ENCODE measurements at regions not wholly inside any gene's neighbourhood (a gene's known extent, or its start where the extent isn't known, plus 50 kb on each side); places are given as distances from the start of the nearest gene placed in this dataset.

GRCh38 chr12:43277651-43278540, 274.1 kb downstream of the ADAMTS20 start:
- Histone ChIP-seq H3K36me3 (ENCODE audit: control insufficient read depth in 2 of 2, extremely low read depth in 1 of 2, insufficient read depth in 2 of 2, low read length in 2 of 2) (no peaks in the 10 kb centered on the region), H4K20me1 (replicated peaks; ENCODE audit: control insufficient read depth, extremely low read depth, insufficient read depth, low read length) (no peaks in the 10 kb centered on the region), H3K27me3 (ENCODE audit: control insufficient read depth in 2 of 2, insufficient read depth in 2 of 2, low read length in 2 of 2) (no peaks in the 10 kb centered on the region), H3K27ac (ENCODE audit: insufficient read depth, low read depth, low read length) (peak overlapping the region; percentile 70), H3K9me3 (replicated peaks; ENCODE audit: control insufficient read depth, insufficient read depth, low read length) (no peaks in the 10 kb centered on the region), H3K4me3 (replicated peaks in 1 of 3; ENCODE audit: insufficient read depth in 1 of 3, low read depth in 1 of 3, low read length in 3 of 3) (no peak overlapping the region), H3K79me2 (ENCODE audit: control insufficient read depth, insufficient read depth, low read length) (no peaks in the 10 kb centered on the region), H3K4me2 (ENCODE audit: insufficient read depth, low read length) (peak overlapping the region; percentile 68), H3K9ac (replicated peaks; ENCODE audit: extremely low read depth, insufficient read depth, low read length) (peak overlapping the region; percentile 49), H2AFZ (ENCODE audit: low read depth, low read length) (peak overlapping the region; percentile 59), H3K9me1 (replicated peaks; ENCODE audit: control insufficient read depth, extremely low read depth, insufficient read depth, low read length) (no peaks in the 10 kb centered on the region), H3K4me1 (ENCODE audit: control insufficient read depth, extremely low read depth, insufficient read depth, low read length) (peaks cover 44% of the 10 kb centered on the region)
- TSS peak; percentile 96 for BruUV-seq (replicated peaks)
- FAIRE-seq (peak; percentile 81), DNase-seq (ENCODE audit: low read depth, low spot score) (peak; percentile 80)
- dilution Hi-C loops (cut with MboI; ENCODE audit: extremely low pct_ligation_motif_present, low sequenced_read_pairs): loop anchor here (25.0 kb wide), 1 partner anchor 491 kb away; no protein-coding TSS in a partner anchor
- peak; percentile 36 for TF ChIP-seq POLR2A (IDR thresholded peaks at IDR 0.05; ENCODE audit: low read depth, low read length)
- TF ChIP-seq JUN (IDR thresholded peaks at IDR 0.05; ENCODE audit: borderline replicate concordance, insufficient read depth, insufficient read length, low read depth): peak; percentile 11
- no peak for TF ChIP-seq MYC (IDR thresholded peaks at IDR 0.05; ENCODE audit: low read depth, low read length)
- peak; percentile 64 for TF ChIP-seq POLR2AphosphoS5 (IDR thresholded peaks at IDR 0.05; ENCODE audit: insufficient read depth, low read depth, low read length)
- TF ChIP-seq GATA2 (IDR thresholded peaks at IDR 0.05; ENCODE audit: insufficient read depth, insufficient read length, low read depth, low read length): peak; percentile 89
- TF ChIP-seq CTCF (IDR thresholded peaks at IDR 0.05; ENCODE audit: extremely low read depth in 1 of 2, insufficient read depth in 1 of 2, low read depth in 1 of 2, low read length in 2 of 2): no peak
- peak; percentile 64 for TF ChIP-seq FOS (IDR thresholded peaks at IDR 0.05; ENCODE audit: borderline replicate concordance, insufficient read depth, low read length)
- ChIA-PET CTCF (interaction anchor here (0.8 to 2.6 kb wide), 9 partner anchors 10 to 799 kb away, joined by 3 to 14 read pairs (median 5); no protein-coding TSS in a partner anchor), POLR2A (interaction anchor here (1.2 kb wide), 1 partner anchor 795 kb away, joined by 5 read pairs; no protein-coding TSS in a partner anchor)
- intact Hi-C loops (cut with micrococcal nuclease): loop anchor here (1.0 kb wide), 2 partner anchors 40 to 317 kb away; no protein-coding TSS in a partner anchor

All from endothelial cell of umbilical vein (primary cell).